ENCODE measurements at regions not wholly inside any gene's neighbourhood (a gene's known extent, or its start where the extent isn't known, plus 50 kb on each side); places are given as distances from the start of the nearest gene placed in this dataset.

GRCh38 chr5:119785057-119785456, 155.7 kb downstream of the FAM170A start:
- FAIRE-seq (no peak), DNase-seq (ENCODE audit: extremely low spot score, insufficient read length, low read depth) (no peak)

DNA sequence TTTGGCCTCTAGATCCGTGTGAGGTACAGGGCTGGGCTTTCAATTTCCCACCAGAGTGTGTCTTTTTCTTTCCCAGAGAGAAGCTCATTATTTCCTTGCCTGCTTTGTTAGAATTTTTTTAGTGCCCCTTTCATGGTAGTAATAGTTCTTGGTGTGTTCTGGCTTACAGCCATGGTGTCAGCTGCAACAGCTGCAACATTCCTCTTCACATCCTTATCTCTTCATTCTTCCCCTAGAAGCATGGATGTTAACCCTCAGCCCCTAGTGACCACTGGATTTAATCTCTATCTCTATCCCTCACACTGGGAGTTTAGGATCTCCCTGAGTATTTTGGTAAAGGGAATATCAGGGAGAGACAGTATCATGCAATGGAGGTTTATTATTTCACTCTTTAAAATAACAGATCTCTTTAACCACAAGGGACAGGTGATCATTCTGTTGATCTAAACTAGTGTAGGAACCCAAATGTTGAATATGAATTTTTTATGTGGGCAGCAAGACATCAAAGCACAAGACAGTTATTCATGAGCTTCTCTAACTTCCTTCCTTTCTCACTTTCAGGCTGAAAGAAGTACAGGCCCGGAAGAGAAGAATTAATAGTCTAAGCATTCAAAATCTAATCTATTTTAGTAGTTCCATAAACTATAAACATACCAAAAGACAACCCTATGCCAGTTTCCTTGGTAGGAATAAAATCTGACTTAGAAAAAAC, 160.2 kb downstream of the FAM170A start:
- FAIRE-seq = no peak
- DNase-seq (ENCODE audit: extremely low spot score, insufficient read length, low read depth) = no peak

DNA sequence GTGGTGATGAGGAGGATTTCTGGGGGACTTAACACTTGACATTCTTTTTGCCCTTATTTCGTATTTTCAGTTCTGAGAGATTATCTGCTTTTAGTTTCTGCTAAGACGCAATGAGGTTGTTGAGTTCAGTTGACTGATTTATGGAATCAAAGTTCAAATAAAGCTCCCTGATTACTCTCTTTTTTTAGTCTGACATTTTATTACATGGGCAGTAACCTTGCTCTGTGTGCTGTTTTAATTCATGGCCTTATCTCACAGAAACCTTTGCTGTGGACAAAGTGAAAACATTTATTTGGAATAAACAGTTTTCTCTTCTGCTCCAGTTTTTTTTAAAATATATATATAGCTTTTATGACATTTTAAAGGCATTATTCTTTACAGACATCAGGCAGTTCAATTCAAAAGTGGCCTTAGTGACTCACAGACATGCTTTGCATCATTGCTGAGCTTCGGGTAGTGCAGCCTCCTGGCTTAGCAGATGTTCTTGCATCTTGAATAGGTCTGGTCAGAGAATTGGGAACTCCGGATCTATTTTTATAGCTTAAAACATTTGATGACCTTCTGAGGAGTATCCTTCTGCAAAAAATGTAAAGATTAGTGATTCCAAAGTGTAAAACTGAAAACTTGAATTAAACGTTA, 162.9 kb downstream of the FAM170A start:
- DNase-seq (ENCODE audit: extremely low spot score, insufficient read length, low read depth) = no peak
- FAIRE-seq = no peak

- FAIRE-seq (no peak), DNase-seq (ENCODE audit: extremely low spot score, insufficient read length, low read depth) (no peak)
These were observed 166.4 kb downstream of the FAM170A start for GRCh38 chr5:119795768-119796167.

- no peak for DNase-seq (ENCODE audit: extremely low spot score, insufficient read length, low read depth)
- no peak for FAIRE-seq
These were observed 172.2 kb downstream of the FAM170A start for GRCh38 chr5:119801570-119801969.

DNA sequence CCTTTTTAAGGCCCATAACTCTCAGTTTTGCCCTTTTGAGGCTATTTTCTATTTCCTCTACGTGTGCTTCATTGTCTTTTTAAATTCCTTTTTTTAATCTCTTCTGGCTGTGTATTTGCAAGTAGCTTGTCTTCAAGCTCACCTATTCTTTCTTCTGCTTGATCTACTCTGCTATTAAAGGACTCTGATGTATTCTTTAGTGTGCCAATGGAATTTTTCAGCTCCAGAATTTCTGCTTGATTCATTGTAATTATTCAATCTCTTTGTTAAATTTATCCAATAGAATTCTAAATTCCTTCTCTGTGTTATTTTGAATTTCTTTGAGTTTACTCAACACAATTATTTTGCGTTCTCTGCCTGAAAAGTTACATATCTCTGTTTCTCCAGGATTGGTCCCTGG, 178.7 kb downstream of the FAM170A start:
- DNase-seq (ENCODE audit: extremely low spot score, insufficient read length, low read depth) (no peak), FAIRE-seq (no peak)

DNA sequence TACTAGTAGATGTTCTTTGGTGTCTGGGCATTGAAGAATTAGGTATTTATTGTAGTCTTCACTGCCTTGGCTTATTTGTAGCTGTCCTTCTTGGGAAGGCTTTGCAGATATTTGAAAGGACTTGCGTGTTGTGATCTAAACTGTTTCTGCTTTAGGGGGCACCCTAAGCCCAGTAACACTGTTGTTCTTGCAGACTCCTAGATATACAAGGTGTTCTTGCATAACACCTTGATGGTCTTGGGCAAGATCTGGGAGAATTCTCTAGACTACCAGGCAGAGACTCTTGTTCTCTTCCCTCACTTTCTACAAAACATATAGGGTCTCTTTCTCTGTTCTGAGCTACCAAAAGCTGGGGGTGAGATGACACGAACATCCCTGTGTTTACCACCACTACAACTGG, 179.1 kb downstream of the FAM170A start:
- FAIRE-seq (no peak), DNase-seq (ENCODE audit: extremely low spot score, insufficient read length, low read depth) (no peak)

GRCh38 chr5:119810217-119810616, 180.9 kb downstream of the FAM170A start:
- DNase-seq (ENCODE audit: extremely low spot score, insufficient read length, low read depth) = no peak
- FAIRE-seq = no peak

DNA sequence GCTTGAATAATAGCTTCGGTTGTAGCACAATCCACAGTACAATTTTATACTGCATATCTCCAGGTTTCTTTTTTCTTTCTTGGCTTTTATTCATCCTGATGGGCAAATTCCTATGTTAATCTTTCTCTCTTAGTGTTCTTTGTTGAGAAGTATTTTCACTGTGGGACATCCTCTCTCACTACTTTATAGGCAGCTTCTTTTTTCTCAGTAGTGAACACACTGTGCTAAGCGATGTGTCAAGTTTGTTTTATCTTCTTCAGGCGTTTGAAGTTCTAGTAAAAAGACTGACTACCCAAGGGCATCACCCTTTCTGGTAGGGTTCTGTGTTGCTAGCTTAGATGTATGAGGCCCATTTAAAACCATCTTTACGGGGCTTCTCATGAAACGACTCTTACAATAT, 182.1 kb downstream of the FAM170A start:
- FAIRE-seq = no peak
- no peak for DNase-seq (ENCODE audit: extremely low spot score, insufficient read length, low read depth)

GRCh38 chr5:119814655-119815054, 185.3 kb downstream of the FAM170A start:
- no peak for DNase-seq (ENCODE audit: extremely low spot score, insufficient read length, low read depth)
- no peak for FAIRE-seq

- no peak for FAIRE-seq
- DNase-seq (ENCODE audit: extremely low spot score, insufficient read length, low read depth) = no peak
These were observed 186.7 kb downstream of the FAM170A start for GRCh38 chr5:119816055-119816454.

DNA sequence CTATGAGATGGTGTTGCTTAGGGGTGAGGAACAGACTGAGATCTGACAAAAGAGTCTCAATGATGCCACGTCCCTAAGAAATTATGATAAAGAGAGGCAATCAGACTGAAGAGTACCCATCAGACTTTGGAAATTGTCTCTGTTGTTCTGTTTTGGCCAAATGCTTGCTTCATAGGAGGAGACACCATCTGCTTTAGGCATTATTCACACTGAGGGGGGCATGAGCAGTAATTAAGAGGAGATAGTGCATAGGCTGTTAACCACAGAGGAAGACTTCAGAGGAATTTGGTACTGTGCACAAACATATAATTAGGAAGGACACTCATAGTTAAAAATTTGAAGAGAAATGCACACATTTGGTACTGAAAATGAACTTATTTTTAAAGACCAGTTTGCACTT, 190.7 kb downstream of the FAM170A start:
- DNase-seq (ENCODE audit: extremely low spot score, insufficient read length, low read depth) = no peak
- FAIRE-seq = no peak

GRCh38 chr5:119820608-119821007, 191.2 kb downstream of the FAM170A start:
- no peak for FAIRE-seq
- no peak for DNase-seq (ENCODE audit: extremely low spot score, insufficient read length, low read depth)

DNA sequence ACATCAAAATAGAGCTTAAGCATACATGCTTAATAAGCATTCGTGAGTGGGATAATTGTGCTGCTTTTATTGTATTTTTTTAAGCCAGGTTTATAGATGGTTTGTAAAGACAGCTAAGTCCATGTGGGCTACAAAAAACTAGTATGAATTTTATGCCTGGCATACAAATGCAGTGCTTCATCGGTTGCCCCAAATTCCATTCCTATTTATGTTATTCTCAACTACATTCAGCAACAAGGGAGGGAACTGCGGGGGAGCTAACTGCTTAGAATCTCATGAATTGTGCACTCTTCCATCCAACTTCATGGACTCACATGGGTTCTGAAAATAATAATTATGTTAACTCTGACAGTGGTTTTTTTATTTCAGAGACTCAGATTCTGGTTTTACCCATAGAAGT, 199.2 kb downstream of the FAM170A start:
- no peak for DNase-seq (ENCODE audit: extremely low spot score, insufficient read length, low read depth)
- no peak for FAIRE-seq

DNA sequence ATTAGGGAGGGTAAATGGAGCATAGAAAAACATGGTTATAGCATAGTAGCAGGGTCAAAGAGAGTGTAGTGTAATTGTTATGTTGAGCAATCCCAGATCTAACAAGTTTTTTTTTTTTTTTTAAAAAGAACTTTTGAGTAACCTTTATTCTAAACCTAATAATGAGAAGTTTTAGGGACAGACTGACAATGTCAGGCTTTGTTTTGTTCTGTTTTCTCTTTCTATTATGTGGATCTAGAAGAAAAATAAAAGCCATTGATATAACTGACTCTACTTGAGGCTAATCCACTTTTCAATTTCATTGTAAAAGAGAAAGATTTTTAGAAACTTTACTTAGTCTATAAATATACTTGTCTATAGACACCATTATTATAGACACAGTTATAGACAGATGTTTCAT, 200.0 kb downstream of the FAM170A start:
- DNase-seq (ENCODE audit: extremely low spot score, insufficient read length, low read depth) (no peak), FAIRE-seq (no peak)

- FAIRE-seq (no peak), DNase-seq (ENCODE audit: extremely low spot score, insufficient read length, low read depth) (no peak)
These were observed 203.8 kb downstream of the FAM170A start for GRCh38 chr5:119833176-119833575.

DNA sequence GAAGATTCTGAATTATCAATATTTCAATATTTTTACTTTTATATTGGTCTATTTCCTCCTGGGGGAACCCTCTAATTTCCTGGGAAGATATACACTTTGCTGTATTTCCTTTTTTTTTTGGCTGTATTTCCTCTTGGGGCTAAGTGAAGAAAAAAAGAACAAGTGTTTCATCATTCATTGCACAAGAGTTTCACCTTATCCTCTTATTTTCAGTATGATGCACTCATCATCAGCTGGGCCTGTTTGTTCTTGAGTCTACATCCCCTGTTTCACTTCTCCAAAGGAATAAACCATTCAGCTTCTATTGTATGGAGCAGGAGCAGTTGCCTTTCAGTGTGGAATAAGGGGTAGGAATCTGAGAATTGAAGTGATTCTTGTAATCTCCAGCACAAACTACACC, 210.8 kb downstream of the FAM170A start:
- DNase-seq (ENCODE audit: extremely low spot score, insufficient read length, low read depth) = no peak
- no peak for FAIRE-seq

GRCh38 chr5:119852140-119852539, 222.8 kb downstream of the FAM170A start:
- DNase-seq (ENCODE audit: extremely low spot score, insufficient read length, low read depth) (no peak), FAIRE-seq (no peak)

DNA sequence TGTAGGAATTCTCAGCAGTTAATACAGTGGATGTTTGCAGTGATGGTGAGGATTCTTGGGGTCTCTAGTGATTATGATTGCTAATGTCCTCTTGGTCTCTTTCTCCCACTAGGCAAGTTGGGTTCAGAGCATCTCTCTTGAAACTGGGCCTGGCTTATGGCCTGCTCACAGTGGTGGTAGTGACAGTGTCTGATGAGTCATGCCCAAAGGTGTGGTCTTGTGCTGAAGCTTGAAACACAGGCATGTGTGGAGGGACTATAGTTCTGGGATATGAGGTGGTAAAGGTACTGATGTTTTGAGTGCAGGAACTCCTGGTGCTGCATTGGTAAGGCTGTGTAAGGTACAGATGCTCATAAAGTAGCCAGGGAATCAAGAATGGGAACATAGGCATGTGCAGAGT, 231.1 kb downstream of the FAM170A start:
- DNase-seq (ENCODE audit: extremely low spot score, insufficient read length, low read depth) = no peak
- no peak for FAIRE-seq

- no peak for DNase-seq (ENCODE audit: extremely low spot score, insufficient read length, low read depth)
- no peak for FAIRE-seq
These were observed 233.3 kb downstream of the FAM170A start for GRCh38 chr5:119862619-119863018.

DNA sequence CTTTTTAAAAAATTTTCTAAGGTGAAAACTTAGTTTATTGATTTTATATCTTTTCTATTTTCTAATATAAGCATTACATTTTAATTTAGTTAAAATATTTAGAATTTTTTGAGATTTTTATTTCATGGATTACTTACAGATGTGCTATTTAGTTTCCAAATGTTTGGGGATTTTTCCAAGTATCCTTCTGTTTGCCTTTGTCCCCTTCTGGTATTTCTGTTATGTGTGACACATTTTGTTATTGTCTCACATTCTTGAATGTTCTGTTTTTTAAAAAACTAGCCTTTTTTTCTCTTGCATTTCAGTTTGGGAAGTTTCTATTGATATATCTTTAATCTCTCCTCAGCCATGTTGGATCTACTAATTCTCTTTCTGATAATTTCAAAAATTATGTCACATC, 234.9 kb downstream of the FAM170A start:
- FAIRE-seq = no peak
- DNase-seq (ENCODE audit: extremely low spot score, insufficient read length, low read depth) = no peak

GRCh38 chr5:119873611-119874010, 244.3 kb downstream of the FAM170A start:
- DNase-seq (ENCODE audit: extremely low spot score, insufficient read length, low read depth) (no peak), FAIRE-seq (no peak)
